ENCODE measurements at regions not wholly inside any gene's neighbourhood (a gene's known extent, or its start where the extent isn't known, plus 50 kb on each side); places are given as distances from the start of the nearest gene placed in this dataset.

DNA sequence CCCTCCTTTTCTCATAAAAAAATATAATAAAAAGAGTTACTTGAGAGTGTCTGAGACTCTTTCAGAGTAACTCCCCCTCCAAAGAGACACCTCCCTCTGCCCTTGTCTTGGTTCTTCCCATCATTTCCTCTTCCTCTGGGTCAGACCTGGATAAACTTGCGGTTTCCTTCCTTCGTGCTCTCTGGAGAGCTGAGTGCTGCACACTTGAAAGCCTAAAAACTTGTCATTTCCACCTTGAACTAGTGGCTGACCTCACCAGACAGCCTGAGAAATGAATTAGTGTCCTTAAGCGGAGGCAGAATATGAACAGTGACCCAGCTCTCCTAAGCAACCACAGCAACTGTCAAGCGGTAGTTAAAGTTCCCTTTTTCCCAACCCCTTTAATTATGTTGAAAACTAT, 88.4 kb upstream of the PROX1 start:
- TF ChIP-seq, protein P1, sequence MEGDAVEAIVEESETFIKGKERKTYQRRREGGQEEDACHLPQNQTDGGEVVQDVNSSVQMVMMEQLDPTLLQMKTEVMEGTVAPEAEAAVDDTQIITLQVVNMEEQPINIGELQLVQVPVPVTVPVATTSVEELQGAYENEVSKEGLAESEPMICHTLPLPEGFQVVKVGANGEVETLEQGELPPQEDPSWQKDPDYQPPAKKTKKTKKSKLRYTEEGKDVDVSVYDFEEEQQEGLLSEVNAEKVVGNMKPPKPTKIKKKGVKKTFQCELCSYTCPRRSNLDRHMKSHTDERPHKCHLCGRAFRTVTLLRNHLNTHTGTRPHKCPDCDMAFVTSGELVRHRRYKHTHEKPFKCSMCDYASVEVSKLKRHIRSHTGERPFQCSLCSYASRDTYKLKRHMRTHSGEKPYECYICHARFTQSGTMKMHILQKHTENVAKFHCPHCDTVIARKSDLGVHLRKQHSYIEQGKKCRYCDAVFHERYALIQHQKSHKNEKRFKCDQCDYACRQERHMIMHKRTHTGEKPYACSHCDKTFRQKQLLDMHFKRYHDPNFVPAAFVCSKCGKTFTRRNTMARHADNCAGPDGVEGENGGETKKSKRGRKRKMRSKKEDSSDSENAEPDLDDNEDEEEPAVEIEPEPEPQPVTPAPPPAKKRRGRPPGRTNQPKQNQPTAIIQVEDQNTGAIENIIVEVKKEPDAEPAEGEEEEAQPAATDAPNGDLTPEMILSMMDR (IDR thresholded peaks at IDR 0.05), result no peak
- TF ChIP-seq ZNF396 (CRISPR knock-in tag; IDR thresholded peaks at IDR 0.05; ENCODE audit: borderline replicate concordance) (no peak), MYBL2 (CRISPR knock-in tag; IDR thresholded peaks at IDR 0.05) (no peak), CBFB (CRISPR knock-in tag; IDR thresholded peaks at IDR 0.05; ENCODE audit: low read depth) (no peak), NR2C2 (CRISPR knock-in tag; IDR thresholded peaks at IDR 0.05) (no peak), PREB (CRISPR knock-in tag; IDR thresholded peaks at IDR 0.05; ENCODE audit: borderline replicate concordance) (no peak), ATF3 (CRISPR knock-in tag; conservative IDR thresholded peaks at IDR 0.05) (no peak)
- TF ChIP-seq, protein P2, sequence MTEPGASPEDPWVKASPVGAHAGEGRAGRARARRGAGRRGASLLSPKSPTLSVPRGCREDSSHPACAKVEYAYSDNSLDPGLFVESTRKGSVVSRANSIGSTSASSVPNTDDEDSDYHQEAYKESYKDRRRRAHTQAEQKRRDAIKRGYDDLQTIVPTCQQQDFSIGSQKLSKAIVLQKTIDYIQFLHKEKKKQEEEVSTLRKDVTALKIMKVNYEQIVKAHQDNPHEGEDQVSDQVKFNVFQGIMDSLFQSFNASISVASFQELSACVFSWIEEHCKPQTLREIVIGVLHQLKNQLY (CRISPR knock-in tag; IDR thresholded peaks at IDR 0.05), result no peak
